Left hindlimb (tissue), 1 donor: ENCODE measurements at regions not wholly inside any gene's neighbourhood (a gene's known extent, or its start where the extent isn't known, plus 50 kb on each side); places are given as distances from the start of the nearest gene placed in this dataset.

Source experiments
- DNase-seq: peaks from one replicate; pipeline ENCODE4 v3.0.0-alpha.2; 2018

DNA sequence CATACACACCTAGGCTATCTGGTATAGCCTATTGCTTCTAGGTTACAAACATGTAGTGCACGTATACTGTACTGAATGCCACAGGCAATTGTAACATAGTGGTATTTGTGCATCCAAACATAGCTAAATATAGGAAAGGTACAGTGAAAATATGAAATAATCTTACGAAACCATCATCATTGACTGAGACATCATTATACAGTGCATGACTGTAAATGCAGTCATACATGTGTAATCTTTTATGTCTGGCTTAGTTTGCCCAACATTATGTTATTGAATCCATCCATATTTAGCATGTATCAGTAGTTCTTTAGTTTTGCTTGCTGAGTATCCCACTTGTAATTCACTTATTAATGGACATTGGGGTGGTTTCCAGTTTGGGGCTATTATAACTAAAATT lies 124.9 kb downstream of the CYLD start:
- no peak for DNase-seq

DNA sequence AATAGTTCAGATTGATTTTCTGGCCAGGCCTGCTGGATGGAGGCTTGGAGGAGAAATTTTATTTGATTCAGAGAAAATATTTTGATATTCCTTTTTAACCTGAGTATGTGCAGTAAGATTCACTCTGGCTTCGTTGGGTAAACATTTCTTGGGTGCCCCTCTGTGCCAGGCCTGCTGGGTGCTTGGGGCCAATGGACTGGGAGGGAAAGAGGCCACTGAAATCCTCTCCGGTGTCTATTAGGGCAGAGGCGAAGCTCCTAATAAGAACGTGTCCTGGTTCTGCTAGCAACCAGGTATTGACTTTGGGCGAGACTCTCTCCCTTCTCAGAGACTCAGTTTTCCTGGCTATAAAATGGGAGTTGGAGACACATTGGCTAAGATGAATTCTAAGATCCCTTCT lies 122.5 kb downstream of the CYLD start:
- DNase-seq = no peak

DNA sequence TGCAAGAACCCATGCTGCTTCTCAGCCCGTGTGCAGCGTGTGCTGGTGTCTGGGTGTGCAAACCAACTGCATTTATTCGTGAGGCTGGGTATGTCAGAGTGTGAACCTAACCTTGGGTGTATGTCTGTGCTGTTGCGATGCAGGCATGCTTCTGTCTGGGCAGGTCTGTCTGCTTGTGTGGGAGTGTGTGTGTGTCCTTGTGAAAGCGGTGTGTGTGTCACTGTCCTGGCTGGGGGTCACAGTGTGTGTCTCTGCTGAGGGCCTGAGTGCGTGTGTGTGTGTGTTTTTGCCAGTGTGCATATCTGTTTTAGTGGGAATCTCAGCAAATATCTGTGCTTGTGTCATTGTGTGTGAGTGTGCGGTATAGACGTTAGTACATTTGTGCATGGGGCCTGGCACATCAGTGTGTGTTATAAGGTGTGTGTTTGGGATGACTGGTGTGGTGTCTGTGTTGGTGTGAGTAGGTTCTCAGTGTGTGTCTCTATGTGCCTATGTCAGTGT lies 121.8 kb downstream of the CYLD start:
- no peak for DNase-seq

DNA sequence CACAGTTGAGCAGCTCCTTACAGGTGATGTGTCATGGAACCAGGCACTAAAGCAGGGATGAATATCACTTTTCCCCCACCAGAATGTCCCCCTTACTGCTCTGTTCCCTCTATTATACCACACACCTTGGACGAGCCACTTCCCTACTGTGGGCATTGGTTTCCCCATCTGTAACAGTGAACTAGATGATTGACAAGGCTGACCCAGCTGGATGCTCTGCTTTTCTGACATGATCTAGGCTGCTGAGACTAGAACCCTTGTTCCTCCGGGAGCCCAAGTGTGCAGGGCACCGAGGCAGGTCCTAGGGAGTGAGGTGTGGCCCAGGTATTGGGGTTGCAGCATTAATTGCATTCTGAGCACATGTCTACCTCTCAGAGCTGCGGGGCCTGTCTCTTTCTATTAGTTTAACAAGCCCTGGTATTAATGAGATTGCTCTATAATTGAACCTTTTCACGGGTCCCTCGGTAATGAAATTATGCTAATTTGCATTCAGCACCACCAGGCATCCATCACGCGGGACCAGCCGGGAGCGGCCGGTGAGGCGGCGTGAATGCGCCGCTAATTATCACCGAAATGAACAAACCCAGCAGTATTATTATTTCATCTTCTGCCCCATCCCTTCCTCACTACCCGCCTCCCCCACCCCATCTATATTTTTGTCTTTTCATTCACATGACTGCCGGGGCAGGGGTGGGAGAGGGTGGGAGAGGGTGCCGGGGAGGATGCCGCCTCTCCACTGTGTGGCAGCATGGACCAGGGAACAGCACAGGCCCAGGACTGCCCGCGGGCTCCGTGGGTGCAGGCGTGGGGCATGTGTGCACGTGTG lies 121.1 kb downstream of the CYLD start:
- no peak for DNase-seq

DNA sequence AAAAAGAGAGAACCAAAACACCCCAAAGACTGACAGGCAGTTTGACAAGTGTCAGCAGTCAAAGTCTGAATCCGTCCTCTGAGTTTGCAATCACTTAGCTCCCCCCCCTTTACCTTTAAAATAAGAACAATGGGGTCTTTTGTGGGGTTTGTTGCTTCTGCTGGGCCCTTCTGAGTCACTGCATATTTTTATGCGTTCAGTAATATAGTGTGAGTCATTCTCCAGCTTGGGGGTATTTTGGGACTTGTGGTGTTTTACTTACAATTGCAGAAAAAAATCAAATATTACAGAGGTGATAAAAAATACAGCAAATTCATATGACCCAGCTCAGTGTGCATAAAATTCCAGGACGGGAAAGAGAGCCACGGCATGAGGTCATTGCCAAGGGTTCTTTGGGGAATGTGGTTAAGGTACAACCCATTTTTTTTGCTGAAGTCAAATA lies 120.1 kb downstream of the CYLD start:
- DNase-seq = no peak

DNA sequence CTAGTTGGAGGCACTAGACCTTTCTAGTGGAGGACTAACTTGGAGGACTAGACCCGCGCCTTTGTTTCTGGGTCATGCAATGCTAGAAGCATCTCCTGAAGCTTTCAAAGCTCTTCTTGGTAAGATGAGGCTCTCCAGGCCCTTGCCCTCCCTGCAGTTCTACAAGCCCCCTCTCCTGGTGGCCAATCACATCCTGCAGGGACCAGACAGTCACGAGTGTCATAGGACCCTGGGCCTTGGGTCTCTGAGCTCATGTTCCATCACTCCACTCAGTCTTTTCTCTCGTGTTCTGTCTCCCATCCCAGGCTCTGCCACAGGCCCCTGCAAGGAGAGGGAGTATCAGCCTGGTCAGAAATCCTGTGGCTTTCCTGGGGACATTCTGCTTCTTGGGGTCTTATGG lies 119.6 kb downstream of the CYLD start:
- DNase-seq = no peak

DNA sequence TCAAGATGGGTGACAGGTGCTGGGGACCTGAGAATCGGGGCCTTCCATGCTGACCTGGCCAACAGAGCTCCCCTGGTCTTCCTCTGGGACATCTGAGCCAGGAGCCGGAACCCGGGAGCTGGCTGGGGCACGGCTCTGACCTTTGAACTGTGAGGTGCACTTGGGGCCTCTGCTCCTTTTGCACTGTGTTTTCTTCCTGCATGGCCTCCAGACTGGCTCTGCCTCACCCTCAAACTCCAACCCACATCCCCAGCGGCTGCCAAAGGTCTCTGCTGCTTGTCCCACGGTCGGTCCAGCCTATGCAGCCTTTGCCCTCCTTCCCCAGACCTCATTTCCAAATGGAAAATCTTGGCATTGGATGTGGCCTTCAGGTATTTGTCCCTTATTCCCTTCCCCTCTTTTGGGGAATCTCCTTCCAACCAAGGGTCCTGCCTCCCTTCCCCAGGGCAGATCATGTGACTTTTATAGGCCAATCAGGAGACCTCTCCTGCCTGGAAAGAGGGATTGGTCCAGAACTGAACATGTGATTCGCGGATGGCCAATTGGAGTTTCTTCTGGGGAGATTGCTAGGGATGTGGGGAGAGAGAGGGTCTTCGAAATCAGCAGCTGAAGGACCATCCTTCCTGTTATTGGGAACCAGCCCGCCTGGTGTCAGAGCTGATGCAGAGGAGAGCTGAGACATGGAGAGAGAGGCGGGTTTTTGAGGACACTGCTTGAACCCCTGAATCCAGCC lies 117.9 kb downstream of the CYLD start:
- DNase-seq = no peak

DNA sequence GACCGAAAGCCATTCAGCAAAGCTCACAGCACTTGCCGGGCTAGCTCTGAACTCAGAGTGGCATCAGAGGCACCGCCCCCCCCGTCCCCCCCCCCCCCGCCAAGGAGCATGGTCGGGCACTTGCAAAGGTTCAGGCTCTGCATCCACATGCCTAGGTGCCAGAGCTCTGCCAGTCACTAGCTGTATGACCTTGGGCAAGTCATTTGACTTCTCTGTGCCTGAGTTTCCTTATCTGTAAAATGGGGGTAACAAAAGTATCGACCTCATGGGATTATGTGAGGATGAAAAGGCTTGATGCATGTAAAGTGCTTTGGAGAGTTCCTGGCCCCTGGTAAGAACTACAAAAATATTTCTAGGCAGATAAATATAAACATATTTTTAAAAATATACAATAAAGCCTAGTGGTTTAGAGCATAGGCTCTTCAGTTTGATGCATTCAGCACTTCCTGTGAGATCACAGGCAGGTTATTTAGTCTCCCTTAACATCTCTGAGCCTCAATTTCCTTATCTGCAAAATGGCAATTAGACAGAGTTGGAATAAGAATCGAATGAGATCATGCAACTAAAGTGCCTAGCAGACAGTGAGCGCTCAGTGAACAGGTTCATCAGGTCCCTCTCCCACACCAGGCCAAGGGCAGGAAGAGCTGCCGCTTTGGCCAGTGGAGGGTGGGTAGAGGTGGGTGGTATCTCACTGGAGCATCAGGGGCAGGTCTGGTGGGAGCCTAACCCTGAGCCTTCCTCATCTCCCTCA lies 117.2 kb downstream of the CYLD start:
- DNase-seq = no peak

DNA sequence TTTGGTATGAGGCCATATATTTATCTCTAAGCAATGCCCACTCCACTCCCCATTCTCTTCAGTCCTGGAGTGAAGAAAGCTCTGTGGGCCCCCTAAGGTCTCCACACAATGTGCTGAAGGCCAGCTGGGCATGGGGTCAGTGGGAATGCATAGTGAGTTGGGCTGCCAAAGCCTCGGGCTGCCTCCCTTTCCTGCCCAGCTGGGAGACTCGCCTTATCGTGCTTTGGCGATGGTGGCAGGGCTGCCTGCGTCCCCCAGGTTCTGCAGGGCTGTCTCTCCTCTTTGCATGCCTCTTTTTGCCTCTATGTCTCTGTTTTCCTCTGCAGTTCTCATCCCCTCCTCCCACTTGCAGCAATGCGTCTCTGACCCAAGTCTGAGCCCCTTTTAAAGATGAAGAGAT lies 116.5 kb downstream of the CYLD start:
- DNase-seq = no peak

DNA sequence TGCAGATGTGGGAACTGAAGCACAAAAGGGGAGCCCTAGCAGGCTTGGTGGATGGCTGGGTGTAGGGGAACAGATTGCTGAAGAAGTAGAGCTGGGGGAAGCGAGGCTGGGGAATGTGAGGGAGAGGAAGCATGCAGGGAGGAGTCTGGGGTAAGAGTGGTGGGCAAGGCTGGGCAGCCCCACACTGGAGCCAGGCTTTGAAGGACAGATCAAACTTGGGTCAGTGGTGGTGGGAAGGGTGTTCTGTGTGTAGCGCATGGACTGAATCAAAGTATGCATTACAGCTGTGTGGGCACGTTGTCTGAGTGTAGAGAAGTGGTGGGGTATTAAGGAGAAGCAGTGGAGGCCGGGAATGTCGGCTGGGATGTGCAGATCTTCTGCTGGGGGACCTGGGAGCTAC lies 116.0 kb downstream of the CYLD start:
- no peak for DNase-seq

DNA sequence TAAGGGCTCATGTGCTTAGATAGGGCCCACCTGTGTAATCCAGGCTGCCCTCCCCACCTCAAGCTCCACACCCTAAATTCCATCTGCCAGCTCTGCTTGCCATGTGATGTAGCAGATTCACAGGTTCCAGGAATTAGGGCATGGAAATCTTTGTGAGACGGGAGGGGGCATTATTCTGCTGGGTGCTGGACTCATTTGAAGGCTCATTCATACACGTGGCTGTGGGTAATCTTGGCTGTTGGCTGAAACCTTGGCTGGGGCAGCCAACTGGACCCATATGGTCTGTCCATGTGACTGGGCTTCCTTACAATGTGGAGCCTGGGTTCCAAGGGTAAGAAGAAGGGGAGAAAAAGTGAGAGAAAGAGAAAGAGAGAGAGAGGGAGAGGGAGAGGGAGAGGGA lies 115.1 kb downstream of the CYLD start:
- no peak for DNase-seq

DNA sequence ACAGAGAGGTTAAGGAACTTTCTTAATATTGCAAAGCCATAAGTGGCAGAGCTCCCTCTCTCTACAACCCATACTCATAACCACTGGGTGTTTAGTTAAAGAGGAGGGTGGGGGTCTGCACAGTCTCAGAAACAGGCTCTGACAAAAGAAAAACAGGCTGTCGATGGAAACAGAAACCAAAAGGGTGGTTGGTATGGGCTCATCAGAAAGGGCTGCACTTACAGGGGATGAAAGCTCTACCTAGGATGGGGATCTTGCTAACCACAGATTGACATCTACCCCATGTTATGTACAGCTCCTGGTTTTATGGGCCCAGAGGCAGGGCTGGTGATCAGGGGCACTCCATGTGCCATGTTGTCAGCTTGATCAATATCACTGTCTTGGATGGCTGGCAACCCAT lies 111.4 kb downstream of the CYLD start:
- no peak for DNase-seq
